HUES6 (cell line): ENCODE measurements at regions not wholly inside any gene's neighbourhood (a gene's known extent, or its start where the extent isn't known, plus 50 kb on each side); places are given as distances from the start of the nearest gene placed in this dataset.
"Not testable (repeated sequence)": the region's sequence is repeated elsewhere in the genome, so short reads cannot be mapped to it uniquely, and the experiment has no call there.

Experiments used
- H3K27ac ChIP-seq: 2 replicates; pipeline ENCODE4 v1.7.0; 2013; ENCODE audit warnings: low read depth, mild to moderate bottlenecking, low read length, inconsistent platforms
- H3K27me3 ChIP-seq: 2 replicates; pipeline ENCODE4 v1.6.1; 2013; ENCODE audit warnings: low read length; ENCODE audit not compliant: control insufficient read depth, insufficient read depth
- H3K36me3 ChIP-seq: 2 replicates; pipeline ENCODE4 v1.6.1; 2013; ENCODE audit warnings: low read length; ENCODE audit not compliant: control insufficient read depth, insufficient read depth
- H3K4me1 ChIP-seq: 2 replicates; pipeline ENCODE4 v1.6.1; 2013; ENCODE audit warnings: low read length; ENCODE audit not compliant: control insufficient read depth, insufficient read depth
- H3K4me3 ChIP-seq: 2 replicates; pipeline ENCODE4 v1.5.1; 2013; ENCODE audit warnings: low read depth, low read length
- H3K9ac ChIP-seq: one replicate; pipeline ENCODE4 v1.6.1; 2013; ENCODE audit warnings: mild to moderate bottlenecking, low read length
- H3K9me3 ChIP-seq: 2 replicates; pipeline ENCODE4 v1.6.1; 2013; ENCODE audit warnings: low read depth, low read length; ENCODE audit not compliant: control insufficient read depth, insufficient read depth

DNA sequence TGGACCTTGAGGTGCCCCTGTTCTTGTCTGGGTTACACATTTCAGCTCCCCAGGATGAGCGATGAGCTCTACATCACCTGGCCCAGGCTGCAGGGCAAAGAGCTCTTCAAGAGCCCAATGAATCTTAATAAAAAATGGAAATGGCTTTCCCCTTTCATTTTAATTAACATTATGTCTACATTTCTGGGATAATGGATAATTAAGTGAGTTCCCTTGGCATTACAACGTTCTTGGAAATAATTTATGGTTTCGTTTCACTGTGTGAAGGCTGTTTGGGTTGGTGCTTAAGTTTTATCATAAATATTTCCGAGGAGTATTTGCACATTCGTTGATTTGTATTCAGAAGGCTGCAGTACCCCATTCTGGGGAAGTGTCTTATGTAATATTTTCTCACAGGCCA, 678.3 kb upstream of the EEF2KMT start:
- Histone ChIP-seq H3K4me1 (no peaks in the 10 kb centered on the region), H3K36me3 (no peaks in the 10 kb centered on the region), H3K4me3 (no peak overlapping the region), H3K9ac (no peak overlapping the region), H3K27me3 (no peaks in the 10 kb centered on the region), H3K27ac (no peak overlapping the region), H3K9me3 (no peaks in the 10 kb centered on the region)

DNA sequence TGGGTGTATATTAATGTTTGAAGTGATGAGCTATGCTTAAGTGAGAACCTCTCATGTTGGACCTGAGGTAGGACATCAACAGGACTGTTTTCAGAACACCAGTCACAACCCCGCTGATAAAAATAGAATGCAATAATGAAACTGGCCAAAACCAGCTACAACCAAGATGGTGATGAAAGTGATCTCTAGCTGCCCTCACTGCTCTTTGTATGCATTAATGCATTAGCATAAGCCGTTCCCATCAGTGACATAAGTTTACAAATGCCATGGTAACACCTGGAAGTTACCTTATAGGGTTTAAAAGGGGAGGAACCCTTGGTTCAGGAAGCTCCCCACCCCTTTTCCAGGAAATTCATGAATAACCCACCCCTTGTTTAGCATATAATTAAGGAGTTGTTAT, 672.5 kb upstream of the EEF2KMT start:
- Histone ChIP-seq H3K4me3 (no peak overlapping the region), H3K27me3 (no peaks in the 10 kb centered on the region), H3K9ac (no peak overlapping the region), H3K4me1 (no peaks in the 10 kb centered on the region), H3K36me3 (no peaks in the 10 kb centered on the region), H3K9me3 (no peaks in the 10 kb centered on the region; the same call in 1 of the 2 replicates), H3K27ac (no peak overlapping the region)

DNA sequence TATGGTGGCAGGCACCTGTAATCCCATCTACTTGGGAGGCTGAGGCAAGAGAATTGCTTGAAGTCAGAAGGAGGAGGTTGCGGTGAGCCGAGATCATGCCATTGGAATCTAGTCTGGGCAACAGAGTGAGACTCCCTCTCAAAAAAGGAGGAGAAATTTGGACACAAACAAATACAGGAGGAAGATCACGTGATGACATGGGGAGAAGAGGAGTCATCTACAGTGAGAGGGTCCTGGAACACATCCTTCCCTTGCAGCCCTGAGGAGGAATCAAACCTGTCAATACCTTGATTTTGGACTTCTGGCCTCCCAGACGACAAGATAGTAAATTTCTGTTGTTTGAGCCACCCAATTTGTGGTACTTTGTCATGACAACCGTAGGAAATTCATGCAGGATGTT, 671.9 kb upstream of the EEF2KMT start:
- no peaks in the 10 kb centered on the region for H3K27me3 ChIP-seq
- H3K36me3 ChIP-seq: no peaks in the 10 kb centered on the region
- no peak overlapping the region for H3K27ac ChIP-seq
- no peak overlapping the region for H3K4me3 ChIP-seq
- no peaks in the 10 kb centered on the region for H3K4me1 ChIP-seq
- H3K9ac ChIP-seq: no peak overlapping the region
- H3K9me3 ChIP-seq: no peaks in the 10 kb centered on the region; the same call in 1 of the 2 replicates

DNA sequence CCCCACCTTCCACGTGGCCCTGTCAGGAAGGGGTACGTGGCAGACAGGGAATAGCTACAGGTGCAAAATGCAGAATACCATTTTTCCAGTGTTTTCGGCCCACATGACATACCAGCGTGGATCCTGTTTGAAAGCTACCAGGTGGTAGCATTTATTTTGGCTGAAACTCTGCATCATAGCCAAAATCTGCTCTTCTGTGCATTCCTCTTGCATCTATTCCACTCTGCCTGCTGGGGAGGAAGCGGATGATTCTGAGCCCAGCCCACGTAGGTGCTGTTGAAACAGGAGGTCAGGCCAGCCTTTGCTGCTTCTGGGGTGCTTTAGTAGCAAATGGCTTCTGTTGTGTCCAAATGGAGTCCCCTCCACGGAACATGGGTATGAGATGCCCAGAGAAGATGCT, 670.9 kb upstream of the EEF2KMT start:
- H3K27ac ChIP-seq: no peak overlapping the region
- no peak overlapping the region for H3K9ac ChIP-seq

DNA sequence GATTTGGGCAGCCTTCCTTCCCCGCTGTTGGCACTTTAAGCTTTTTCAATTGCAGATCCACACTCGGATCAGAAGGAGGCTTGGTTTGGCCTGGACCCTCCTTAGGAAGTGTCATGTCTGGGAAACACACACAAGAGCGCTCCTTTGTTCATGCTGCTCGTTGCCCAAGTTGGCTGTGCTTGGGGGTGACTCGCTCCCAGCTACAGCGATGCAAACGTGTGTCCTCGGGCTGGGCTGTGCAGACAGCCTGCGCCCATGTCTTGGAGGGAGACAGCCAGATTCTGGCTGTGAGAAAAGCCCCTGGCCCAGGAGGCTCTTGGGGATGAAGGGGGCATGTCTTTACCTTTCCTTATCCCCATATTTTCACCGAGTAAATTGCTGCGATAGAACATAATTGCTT, 665.6 kb upstream of the EEF2KMT start:
- no peaks in the 10 kb centered on the region for H3K27me3 ChIP-seq
- H3K4me1 ChIP-seq: peaks cover 10% of the 10 kb centered on the region

More for the DNA sequence above, 670.9 kb upstream of the EEF2KMT start:
- Histone ChIP-seq H3K4me1 (no peaks in the 10 kb centered on the region), H3K36me3 (no peaks in the 10 kb centered on the region), H3K27me3 (no peaks in the 10 kb centered on the region), H3K4me3 (no peak overlapping the region), H3K9me3 (no peaks in the 10 kb centered on the region; the same call in 1 of the 2 replicates)

DNA sequence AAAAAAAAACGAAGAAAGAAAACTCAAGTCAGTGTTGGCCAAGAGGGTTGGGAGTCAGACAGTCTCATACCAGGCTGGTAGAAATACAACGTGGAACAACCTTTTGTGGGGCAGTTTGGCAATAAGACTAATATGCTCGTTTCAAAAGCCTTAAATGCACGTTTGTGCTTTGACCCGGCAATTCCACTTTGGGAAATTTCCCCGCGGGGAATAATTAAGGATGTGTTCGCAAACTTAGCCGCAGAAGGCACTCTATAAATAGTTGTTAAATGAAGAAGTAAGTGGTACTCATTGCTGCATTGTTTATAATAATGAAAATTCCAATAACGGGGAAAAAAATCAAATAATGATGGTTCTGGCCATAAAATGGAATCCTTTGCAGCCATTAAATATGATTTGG, 664.8 kb upstream of the EEF2KMT start:
- Histone ChIP-seq H3K4me3 (no peak overlapping the region), H3K27ac (no peak overlapping the region), H3K9ac (no peak overlapping the region), H3K36me3 (no peaks in the 10 kb centered on the region), H3K4me1 (peaks cover 10% of the 10 kb centered on the region), H3K9me3 (no peaks in the 10 kb centered on the region), H3K27me3 (no peaks in the 10 kb centered on the region)

More for the DNA sequence above, 665.6 kb upstream of the EEF2KMT start:
- H3K9me3 ChIP-seq: no peaks in the 10 kb centered on the region
- no peak overlapping the region for H3K9ac ChIP-seq
- H3K27ac ChIP-seq: no peak overlapping the region
- H3K4me3 ChIP-seq: no peak overlapping the region
- no peaks in the 10 kb centered on the region for H3K36me3 ChIP-seq

DNA sequence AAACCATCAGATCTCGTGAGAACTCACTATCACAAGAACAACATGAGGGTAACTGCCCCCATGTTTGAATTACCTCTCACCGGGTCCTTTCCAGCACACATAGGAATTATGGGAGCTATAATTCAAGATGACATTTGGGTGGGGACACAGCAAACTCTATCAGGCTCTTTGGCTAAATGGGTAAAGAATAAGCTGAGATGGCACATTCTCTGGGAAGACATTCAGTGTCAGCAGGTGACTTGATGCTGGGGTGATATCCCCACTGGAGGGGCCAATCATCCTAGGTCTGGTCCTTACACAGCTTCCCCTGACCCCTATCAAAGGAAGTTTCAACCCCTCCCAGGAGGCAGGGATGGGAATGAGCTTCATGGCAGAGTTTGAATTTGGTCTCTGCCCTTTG, 664.0 kb upstream of the EEF2KMT start:
- Histone ChIP-seq H3K27ac (no peak overlapping the region), H3K36me3 (no peaks in the 10 kb centered on the region), H3K4me3 (no peak overlapping the region), H3K9me3 (no peaks in the 10 kb centered on the region), H3K9ac (no peak overlapping the region), H3K27me3 (no peaks in the 10 kb centered on the region), H3K4me1 (peaks cover 10% of the 10 kb centered on the region)

DNA sequence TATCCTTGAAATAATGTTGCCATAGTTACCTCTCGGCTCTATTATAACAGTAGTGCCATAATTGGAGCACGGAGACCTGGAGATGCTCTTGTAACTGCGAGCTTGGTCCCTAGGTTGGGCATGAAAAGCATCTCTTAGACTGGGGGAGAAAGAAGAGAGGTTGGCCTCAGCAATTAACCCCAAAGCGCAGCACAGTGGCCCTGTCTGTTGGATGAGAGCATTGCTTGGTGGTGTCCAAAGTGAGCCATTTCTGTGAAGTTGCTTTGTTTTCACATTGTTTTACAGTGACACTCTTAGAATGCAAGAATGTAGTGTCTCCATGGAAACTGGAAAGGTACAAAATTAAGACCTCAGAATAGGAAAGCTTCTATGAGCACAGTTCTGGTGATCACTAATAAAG, 660.7 kb upstream of the EEF2KMT start:
- Histone ChIP-seq H3K9me3 (no peaks in the 10 kb centered on the region), H3K27ac (no peak overlapping the region), H3K36me3 (no peaks in the 10 kb centered on the region), H3K27me3 (no peaks in the 10 kb centered on the region), H3K9ac (no peak overlapping the region), H3K4me1 (peaks cover 28% of the 10 kb centered on the region), H3K4me3 (no peak overlapping the region)

DNA sequence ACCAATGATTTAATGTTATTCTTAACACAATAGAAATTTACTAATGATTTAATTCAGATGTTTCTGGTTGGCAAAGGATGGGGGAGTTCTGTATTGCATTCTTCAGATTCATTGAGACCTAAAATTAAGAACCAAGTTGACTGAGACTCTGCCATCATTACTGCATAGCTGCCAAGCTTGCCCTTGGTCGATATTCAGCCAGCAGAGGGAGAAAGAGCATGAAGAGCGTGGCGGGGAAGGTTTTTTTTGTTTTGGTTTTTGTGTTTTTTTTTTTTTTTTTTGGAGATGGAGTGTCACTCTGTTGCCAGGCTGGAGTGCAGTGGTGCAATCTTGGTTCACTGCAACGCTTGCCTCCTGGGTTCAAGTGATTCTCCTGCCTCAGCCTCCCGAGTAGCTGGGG, 659.4 kb upstream of the EEF2KMT start:
- no peak overlapping the region for H3K27ac ChIP-seq
- H3K36me3 ChIP-seq: no peaks in the 10 kb centered on the region
- H3K9me3 ChIP-seq: no peaks in the 10 kb centered on the region
- peaks cover 35% of the 10 kb centered on the region for H3K4me1 ChIP-seq
- no peak overlapping the region for H3K4me3 ChIP-seq
- no peak overlapping the region for H3K9ac ChIP-seq
- no peaks in the 10 kb centered on the region for H3K27me3 ChIP-seq

DNA sequence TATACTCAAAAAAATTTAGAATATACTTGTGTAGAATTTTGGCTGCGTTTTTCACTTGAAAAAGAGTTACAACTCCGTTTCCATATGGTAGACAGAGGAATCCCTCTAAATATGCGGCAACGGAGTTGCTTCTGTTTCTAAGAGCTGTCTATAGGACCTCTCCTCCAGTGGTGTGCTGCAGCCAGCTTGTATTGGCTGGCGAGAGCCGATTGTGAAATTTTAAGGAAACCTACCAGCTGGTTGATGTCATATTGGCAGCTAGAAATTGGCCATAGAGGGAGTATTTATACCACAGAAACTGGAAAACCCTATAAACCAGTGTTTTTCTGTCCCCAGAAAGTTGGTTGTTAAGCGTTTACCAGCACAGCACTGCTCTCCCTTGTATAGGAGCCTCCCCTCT, 655.8 kb upstream of the EEF2KMT start:
- Histone ChIP-seq H3K4me1 (peaks cover 39% of the 10 kb centered on the region), H3K27me3 (no peaks in the 10 kb centered on the region), H3K36me3 (no peaks in the 10 kb centered on the region), H3K27ac (peak overlapping the region; percentile 91; the same call in 1 of the 2 replicates), H3K9ac (peak overlapping the region; percentile 86), H3K4me3 (no peak overlapping the region), H3K9me3 (no peaks in the 10 kb centered on the region)

DNA sequence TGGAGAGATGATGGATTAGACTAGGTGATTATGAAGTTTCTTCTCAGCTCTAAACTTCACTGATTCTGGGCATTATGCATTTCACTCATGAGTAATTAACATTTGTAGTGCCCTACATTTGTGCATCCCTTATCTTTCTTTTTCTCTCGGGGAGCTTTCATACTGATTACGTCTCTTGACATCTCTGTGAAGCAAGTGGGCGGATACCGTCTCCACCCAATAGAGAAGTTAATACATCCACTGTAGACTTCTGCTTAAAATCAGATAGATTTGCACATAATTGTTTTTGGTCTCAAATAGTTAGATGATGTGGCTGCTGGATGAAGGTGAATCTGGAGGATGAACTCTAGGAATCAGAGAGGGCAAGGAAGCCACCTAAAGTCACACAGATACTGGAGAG, 653.6 kb upstream of the EEF2KMT start:
- no peak overlapping the region for H3K4me3 ChIP-seq
- H3K9me3 ChIP-seq: no peaks in the 10 kb centered on the region
- H3K36me3 ChIP-seq: no peaks in the 10 kb centered on the region
- H3K4me1 ChIP-seq: peaks cover 39% of the 10 kb centered on the region
- H3K9ac ChIP-seq: no peak overlapping the region
- no peaks in the 10 kb centered on the region for H3K27me3 ChIP-seq
- no peak overlapping the region for H3K27ac ChIP-seq

DNA sequence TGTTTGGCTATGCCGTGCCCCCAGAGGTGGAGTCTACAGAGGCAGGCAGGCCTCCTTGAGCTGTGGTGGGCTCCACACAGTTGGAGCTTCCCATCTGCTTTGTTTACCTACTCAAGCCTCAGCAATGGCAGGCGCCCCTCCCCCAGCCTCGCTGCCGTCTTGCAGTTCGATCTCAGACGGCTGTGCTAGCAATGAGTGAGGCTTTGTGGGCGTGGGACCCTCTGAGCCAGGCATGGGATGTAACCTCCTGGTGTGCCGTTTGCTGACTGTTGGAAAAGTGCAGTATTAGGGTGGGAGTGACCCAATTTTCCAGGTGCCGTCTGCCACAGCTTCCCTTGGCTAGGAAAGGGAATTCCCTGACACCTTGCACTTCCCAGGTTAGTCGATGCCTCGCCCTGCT, 652.8 kb upstream of the EEF2KMT start:
- H3K9ac ChIP-seq, H3K36me3 ChIP-seq, H3K9me3 ChIP-seq, H3K4me3 ChIP-seq, H3K27me3 ChIP-seq, H3K27ac ChIP-seq: not testable (repeated sequence)
- peaks cover 34% of the 10 kb centered on the region for H3K4me1 ChIP-seq
